Fibroblast of skin of back (primary cell): ENCODE measurements at regions not wholly inside any gene's neighbourhood (a gene's known extent, or its start where the extent isn't known, plus 50 kb on each side); places are given as distances from the start of the nearest gene placed in this dataset.
A peak's percentile ranks its signal among the peaks of the same experiment; 100 is the strongest.
"Not testable (repeated sequence)": the region's sequence is repeated elsewhere in the genome, so short reads cannot be mapped to it uniquely, and the experiment has no call there.

Source experiments
- DNase-seq: peaks from one replicate; pipeline ENCODE4 v3.0.0-alpha.2; 2013

- DNase-seq = peak; percentile 79
Observed at GRCh38 chr13:111005364-111005763, 90.5 kb upstream of the ANKRD10 start.

DNA sequence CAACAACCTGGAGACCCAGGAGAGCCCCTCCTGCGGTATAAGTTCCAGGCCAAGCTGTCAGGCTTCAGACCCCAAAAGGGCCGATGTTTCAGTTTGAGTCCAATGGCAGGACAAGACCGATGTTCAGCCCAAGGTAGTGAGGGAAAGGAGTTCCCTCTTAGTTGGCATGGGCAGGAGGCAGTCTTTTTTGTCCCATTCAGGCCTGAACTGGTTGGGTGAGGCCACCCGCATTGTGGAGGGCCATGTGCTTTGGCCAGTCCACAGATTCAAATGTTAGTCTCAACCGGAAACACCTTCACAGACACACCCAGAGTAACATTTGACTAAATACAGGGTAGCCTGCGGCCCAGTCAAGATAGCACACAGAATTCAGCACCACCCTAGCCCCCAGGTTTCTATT, 89.6 kb upstream of the ANKRD10 start:
- no peak for DNase-seq

DNA sequence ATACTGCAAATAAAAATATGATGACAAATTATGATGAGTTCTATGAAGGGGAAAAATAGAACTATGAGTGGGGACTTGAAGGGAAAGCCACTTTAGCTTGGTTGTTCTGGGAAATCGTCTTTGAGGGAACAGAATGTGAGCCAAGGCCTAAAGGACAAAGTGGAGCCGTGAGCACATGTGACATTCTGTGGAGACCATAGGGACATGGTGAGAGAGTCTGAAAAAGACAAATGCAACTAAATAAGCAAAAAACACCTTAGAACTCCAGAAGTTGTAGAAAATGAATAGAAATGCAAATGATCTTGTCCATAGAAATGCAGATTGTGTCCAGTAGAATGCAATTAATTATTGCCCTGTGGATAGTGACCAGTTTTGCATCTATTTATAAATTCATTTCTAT, 86.8 kb upstream of the ANKRD10 start:
- no peak for DNase-seq

DNA sequence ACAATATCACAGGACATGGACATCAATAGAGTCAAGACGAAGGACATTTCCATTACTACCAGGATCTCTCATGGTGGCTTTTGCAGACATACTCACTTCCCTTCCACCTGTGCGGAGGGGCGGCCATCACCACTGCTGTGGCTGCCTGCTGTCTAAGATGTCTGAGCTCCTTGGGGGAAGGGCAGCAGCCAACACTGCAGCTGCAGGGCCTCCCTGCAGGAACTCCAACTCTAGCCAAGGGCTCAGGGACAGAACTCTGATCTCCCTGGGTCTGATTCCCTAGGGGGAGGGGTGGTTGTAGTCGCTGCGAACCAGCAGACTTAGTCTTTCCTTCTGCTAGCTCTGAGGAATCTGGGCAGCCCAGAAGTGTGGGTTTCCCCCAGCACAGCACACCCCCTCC, 78.9 kb upstream of the ANKRD10 start:
- no peak for DNase-seq

- no peak for DNase-seq
Observed at GRCh38 chr13:110991991-110992508, 77.2 kb upstream of the ANKRD10 start.

DNA sequence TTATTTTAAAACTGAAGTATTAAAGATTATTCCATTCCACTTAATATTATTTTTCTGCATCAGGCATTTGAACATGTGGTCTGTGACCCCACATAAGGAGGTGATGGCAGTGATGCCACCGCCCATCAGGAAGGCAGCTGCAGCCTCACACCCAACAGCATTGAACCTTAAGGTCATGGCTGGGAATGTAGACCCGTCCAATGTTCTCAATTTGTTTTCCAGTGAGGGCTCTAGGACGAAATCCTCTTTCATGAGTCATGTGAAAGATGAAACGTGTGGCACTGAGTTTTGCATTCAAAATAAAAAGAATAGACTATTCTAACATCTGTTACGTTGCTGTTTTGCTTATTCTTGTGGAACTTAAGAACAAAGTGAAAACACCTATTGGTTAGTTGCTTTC, 74.5 kb upstream of the ANKRD10 start:
- DNase-seq = no peak

GRCh38 chr13:110985541-110985940, 70.7 kb upstream of the ANKRD10 start:
- DNase-seq = no peak

DNA sequence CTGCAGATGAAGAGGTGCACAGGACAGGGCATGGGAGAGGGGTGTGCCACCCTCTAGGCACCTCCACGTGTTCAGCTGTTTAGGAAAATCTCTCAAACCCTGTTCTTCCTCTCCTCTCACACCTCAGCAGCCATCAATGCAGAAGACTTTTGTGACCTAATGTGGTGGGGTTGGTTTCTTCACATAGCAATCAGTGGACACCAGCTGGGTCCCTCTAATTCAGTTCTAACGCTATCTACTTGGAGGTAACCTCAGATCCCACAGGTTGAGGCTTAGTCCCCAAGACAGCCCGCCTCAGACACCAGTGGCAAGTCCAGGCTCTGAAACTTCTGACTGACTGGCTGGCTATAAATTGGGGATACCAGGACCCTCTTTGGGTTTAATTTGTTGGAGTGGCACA, 69.9 kb upstream of the ANKRD10 start:
- no peak for DNase-seq

DNA sequence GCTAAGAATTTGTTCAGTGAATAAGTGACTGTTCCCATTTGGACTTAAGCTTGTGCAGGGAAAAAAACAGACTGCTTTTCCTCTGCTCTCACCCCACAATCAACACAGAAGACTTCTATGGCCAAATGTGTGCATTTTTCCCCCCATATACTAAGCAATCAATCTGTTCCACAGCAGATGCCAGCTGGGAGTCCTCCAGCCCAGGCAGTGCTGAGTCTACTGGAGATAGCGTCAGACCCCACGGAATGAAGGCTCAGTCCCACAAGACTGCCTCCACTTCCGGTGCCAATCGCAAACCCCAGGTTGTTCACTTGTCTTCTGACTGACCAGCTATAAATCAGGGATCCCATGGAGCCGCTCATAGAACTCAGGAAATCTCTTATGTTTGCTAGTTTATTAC, 69.5 kb upstream of the ANKRD10 start:
- DNase-seq = no peak

GRCh38 chr13:110983241-110983640, 68.4 kb upstream of the ANKRD10 start:
- DNase-seq = no peak

- DNase-seq = no peak
Observed at GRCh38 chr13:110981379-110981778, 66.5 kb upstream of the ANKRD10 start.

DNA sequence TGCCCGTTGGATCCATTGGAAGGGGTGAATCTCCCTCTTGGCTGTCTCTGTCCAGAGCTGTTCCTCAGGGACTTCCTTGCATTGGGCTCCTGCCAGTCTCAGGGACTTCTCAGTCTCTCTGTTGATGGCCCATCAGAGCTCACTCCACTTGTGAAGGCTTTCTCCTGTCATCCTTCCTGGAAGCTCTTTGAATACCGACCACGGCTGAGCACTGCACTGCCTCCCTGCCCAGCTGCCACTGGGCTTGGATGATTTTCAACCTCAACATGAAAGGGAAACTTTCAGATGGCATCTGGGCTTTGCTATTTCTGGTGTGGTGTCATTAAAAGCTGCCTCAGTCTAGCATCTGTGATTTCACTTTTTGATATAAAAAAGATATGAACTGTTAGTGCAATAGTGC, 66.1 kb upstream of the ANKRD10 start:
- no peak for DNase-seq

DNA sequence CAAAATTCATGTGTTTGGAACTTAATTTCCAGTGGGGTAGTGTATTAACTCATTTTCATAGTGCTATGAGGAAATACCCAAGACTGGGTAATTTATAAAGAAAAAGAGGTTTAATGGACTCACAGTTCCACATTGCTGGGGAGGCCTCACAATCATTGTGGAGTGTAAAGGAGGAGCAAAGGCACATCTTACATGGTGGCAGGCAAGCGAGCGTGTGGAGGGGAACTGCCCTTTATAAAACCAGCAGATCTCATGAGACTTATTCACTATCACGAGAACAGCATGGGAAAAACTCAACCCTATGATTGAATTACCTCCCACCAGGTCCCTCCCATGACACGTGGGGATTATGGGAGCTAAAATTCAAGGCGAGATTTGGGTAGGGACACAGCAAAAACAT, 64.3 kb upstream of the ANKRD10 start:
- not testable (repeated sequence) for DNase-seq

GRCh38 chr13:110978390-110978789, 63.5 kb upstream of the ANKRD10 start:
- no peak for DNase-seq

DNA sequence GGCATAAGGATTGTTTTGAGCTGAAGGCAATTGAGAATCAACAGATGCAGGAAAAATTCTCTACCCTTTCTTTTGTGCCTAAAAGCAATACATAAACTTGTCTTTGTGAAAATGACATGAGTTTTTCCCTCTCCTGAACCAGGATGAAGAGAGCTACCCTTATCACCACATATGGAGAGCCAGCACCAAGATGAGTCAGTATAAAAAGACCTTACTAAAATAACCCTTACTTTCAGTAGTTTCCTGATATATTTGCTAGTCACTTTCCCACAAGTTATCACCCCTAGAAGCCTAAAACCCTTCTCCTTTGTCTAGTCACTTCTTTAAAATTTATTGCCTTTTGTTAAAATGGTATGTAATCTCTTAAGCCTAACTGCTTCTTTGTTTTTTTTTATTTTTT, 61.9 kb upstream of the ANKRD10 start:
- peak; percentile 36 for DNase-seq

GRCh38 chr13:110973007-110973700, 58.3 kb upstream of the ANKRD10 start:
- DNase-seq = no peak

GRCh38 chr13:110971486-110971885, 56.6 kb upstream of the ANKRD10 start:
- DNase-seq = peak; percentile 57

- peak; percentile 91 for DNase-seq
Observed at GRCh38 chr13:110967156-110967855, 52.4 kb upstream of the ANKRD10 start.

GRCh38 chr13:110965755-110966134, 50.9 kb upstream of the ANKRD10 start:
- no peak for DNase-seq

GRCh38 chr13:110965038-110965754, 50.3 kb upstream of the ANKRD10 start:
- peak; percentile 84 for DNase-seq
